ENCODE measurements at regions not wholly inside any gene's neighbourhood (a gene's known extent, or its start where the extent isn't known, plus 50 kb on each side); places are given as distances from the start of the nearest gene placed in this dataset.

- Histone ChIP-seq H3K27me3 (ENCODE audit: insufficient read depth, low read depth, low read length) (no peaks in the 10 kb centered on the region), H3K4me3 (ENCODE audit: low read length) (no peak overlapping the region), H3F3A (ENCODE audit: insufficient read depth, low read length, poor library complexity, severe bottlenecking) (no peaks in the 10 kb centered on the region), H2AFZ (ENCODE audit: low read depth, low read length) (no peak overlapping the region), H3K36me3 (ENCODE audit: insufficient read depth, low read length) (no peaks in the 10 kb centered on the region), H3K9ac (ENCODE audit: low read length) (no peak overlapping the region), H3K9me3 (ENCODE audit: low read length) (no peaks in the 10 kb centered on the region), H3K4me2 (ENCODE audit: low read length) (no peak overlapping the region), H3K27ac (ENCODE audit: low read length) (no peak overlapping the region), H3K79me2 (replicated peaks; ENCODE audit: insufficient read depth, low read length) (no peaks in the 10 kb centered on the region), H4K20me1 (ENCODE audit: insufficient read depth) (no peaks in the 10 kb centered on the region), H3K9me2 (ENCODE audit: insufficient read depth, low read length) (no peaks in the 10 kb centered on the region)
- no peak for TF ChIP-seq EZH2 (IDR thresholded peaks at IDR 0.05; ENCODE audit: borderline replicate concordance, insufficient read depth, low read length, poor library complexity, severe bottlenecking)
- no peak for TF ChIP-seq TAF1 (IDR thresholded peaks at IDR 0.05; ENCODE audit: low read depth)
- TF ChIP-seq EP300 (conservative IDR thresholded peaks at IDR 0.05; ENCODE audit: poor library complexity, severe bottlenecking) = no peak
- TF ChIP-seq MXI1 (conservative IDR thresholded peaks at IDR 0.05; ENCODE audit: poor library complexity, severe bottlenecking) = no peak
- TF ChIP-seq CTCF (IDR thresholded peaks at IDR 0.05; ENCODE audit: poor library complexity, severe bottlenecking) = no peak
- TF ChIP-seq REST (IDR thresholded peaks at IDR 0.05; ENCODE audit: borderline replicate concordance) = no peak
- TF ChIP-seq SMC3 (conservative IDR thresholded peaks at IDR 0.05; ENCODE audit: poor library complexity) = no peak
- TF ChIP-seq RAD21 (conservative IDR thresholded peaks at IDR 0.05) = no peak
- TF ChIP-seq POLR2AphosphoS5 (IDR thresholded peaks at IDR 0.05) = no peak
Measured at GRCh38 chr4:71095141-71095540, 101.7 kb downstream of the DCK start.

- Histone ChIP-seq H3K9ac (ENCODE audit: low read length) (no peak overlapping the region), H2AFZ (ENCODE audit: low read depth, low read length) (no peak overlapping the region), H3K27me3 (ENCODE audit: insufficient read depth, low read depth, low read length) (no peaks in the 10 kb centered on the region), H3K27ac (ENCODE audit: low read length) (no peak overlapping the region), H3K9me2 (ENCODE audit: insufficient read depth, low read length) (no peaks in the 10 kb centered on the region), H3F3A (ENCODE audit: insufficient read depth, low read length, poor library complexity, severe bottlenecking) (no peaks in the 10 kb centered on the region), H3K79me2 (replicated peaks; ENCODE audit: insufficient read depth, low read length) (no peaks in the 10 kb centered on the region), H3K4me3 (ENCODE audit: low read length) (no peak overlapping the region), H3K4me2 (ENCODE audit: low read length) (no peak overlapping the region), H3K36me3 (ENCODE audit: insufficient read depth, low read length) (no peaks in the 10 kb centered on the region), H4K20me1 (ENCODE audit: insufficient read depth) (no peaks in the 10 kb centered on the region), H3K9me3 (ENCODE audit: low read length) (no peaks in the 10 kb centered on the region)
- TF ChIP-seq SMC3 (conservative IDR thresholded peaks at IDR 0.05; ENCODE audit: poor library complexity) = no peak
- TF ChIP-seq EP300 (conservative IDR thresholded peaks at IDR 0.05; ENCODE audit: poor library complexity, severe bottlenecking) = no peak
- TF ChIP-seq POLR2AphosphoS5 (IDR thresholded peaks at IDR 0.05) = no peak
- no peak for TF ChIP-seq EZH2 (IDR thresholded peaks at IDR 0.05; ENCODE audit: borderline replicate concordance, insufficient read depth, low read length, poor library complexity, severe bottlenecking)
- TF ChIP-seq MXI1 (conservative IDR thresholded peaks at IDR 0.05; ENCODE audit: poor library complexity, severe bottlenecking) = no peak
- TF ChIP-seq REST (IDR thresholded peaks at IDR 0.05; ENCODE audit: borderline replicate concordance) = no peak
Measured at GRCh38 chr4:71095545-71095944, 102.1 kb downstream of the DCK start.

All from neural cell (in vitro differentiated cells).